SU-DHL-6 (cell line): ENCODE measurements at regions not wholly inside any gene's neighbourhood (a gene's known extent, or its start where the extent isn't known, plus 50 kb on each side); places are given as distances from the start of the nearest gene placed in this dataset.

ENCODE experiments used
- H2AFZ ChIP-seq: fragments of 200-600 bp; sonication (generic); 2 replicates; pipeline ENCODE4 v1.6.1; 2014; ENCODE audit warnings: low read depth, mild to moderate bottlenecking, moderate library complexity, mixed read lengths, antibody characterized with exemption, low read length; ENCODE audit not compliant: severe bottlenecking
- H3F3A ChIP-seq: fragments of 200-600 bp; shearing (Covaris generic); 2 replicates; pipeline ENCODE4 v1.6.0; 2016; ENCODE audit warnings: antibody characterized with exemption, mild to moderate bottlenecking; ENCODE audit not compliant: insufficient read depth
- H3K27ac ChIP-seq: fragments of 200-600 bp; sonication (generic); 2 replicates; pipeline ENCODE4 v1.5.1; 2016; ENCODE audit warnings: low read depth, mild to moderate bottlenecking, low read length, moderate library complexity, mixed read lengths
- H3K27me3 ChIP-seq: fragments of 200-600 bp; sonication (generic), shearing (Covaris generic); 2 replicates; pipeline ENCODE4 v1.6.0; 2014; ENCODE audit warnings: mild to moderate bottlenecking, low read length
- H3K36me3 ChIP-seq: fragments of 200-600 bp; sonication (generic); 2 replicates; pipeline ENCODE4 v1.6.1; 2014; ENCODE audit warnings: mild to moderate bottlenecking, low read length, mixed read lengths
- H3K4me2 ChIP-seq: fragments of 300-600, 200-600 bp; shearing (Covaris generic), sonication (generic); 2 replicates; pipeline ENCODE4 v1.6.0; 2014; ENCODE audit warnings: low read length, low read depth, mild to moderate bottlenecking; ENCODE audit not compliant: poor library complexity, severe bottlenecking
- H3K4me3 ChIP-seq: fragments of 200-600 bp; sonication (generic); 2 replicates; pipeline ENCODE4 v1.5.1; 2014; ENCODE audit warnings: antibody characterized with exemption, low read length, mild to moderate bottlenecking, mixed read lengths; ENCODE audit not compliant: insufficient read depth, poor library complexity, severe bottlenecking
- H3K79me2 ChIP-seq: fragments of 200-600 bp; sonication (generic); 2 replicates; pipeline ENCODE4 v1.6.1; 2014; ENCODE audit warnings: mild to moderate bottlenecking, low read length, moderate library complexity; ENCODE audit not compliant: insufficient read depth
- H3K9ac ChIP-seq: fragments of 200-600 bp; sonication (generic); 2 replicates; pipeline ENCODE4 v1.7.0; 2014; ENCODE audit warnings: mild to moderate bottlenecking, low read length
- H3K9me2 ChIP-seq: fragments of 200-600 bp; sonication (generic); replicated peaks from 2 replicates; pipeline ENCODE4 v1.6.1; 2014; ENCODE audit warnings: low read length; ENCODE audit not compliant: insufficient read depth
- H3K9me3 ChIP-seq: fragments of 200-600 bp; sonication (generic); 2 replicates; pipeline ENCODE4 v1.6.1; 2014; ENCODE audit warnings: low read length, mixed read lengths; ENCODE audit not compliant: insufficient read depth
- H4K20me1 ChIP-seq: fragments of 200-600 bp; sonication (generic); 2 replicates; pipeline ENCODE4 v1.6.1; 2014; ENCODE audit warnings: low read depth, mild to moderate bottlenecking, antibody characterized with exemption, low read length, moderate library complexity, mixed read lengths
- EZH2phosphoT487 ChIP-seq: fragments of 200-600 bp; sonication (generic), shearing (Covaris generic); conservative IDR thresholded peaks from 2 replicates; pipeline ENCODE4 v1.6.1; 2018; ENCODE audit warnings: mild to moderate bottlenecking, antibody characterized with exemption, low read length, moderate library complexity, mixed read lengths
- TF ChIP-seq, protein P1 (sequence below): fragments of 200-600 bp; sonication (generic); IDR thresholded peaks from one replicate; pipeline ENCODE4 v1.5.1; 2017; ENCODE audit warnings: antibody characterized with exemption, mild to moderate bottlenecking, low read length, moderate library complexity; ENCODE audit not compliant: insufficient read depth, poor library complexity, severe bottlenecking

DNA sequence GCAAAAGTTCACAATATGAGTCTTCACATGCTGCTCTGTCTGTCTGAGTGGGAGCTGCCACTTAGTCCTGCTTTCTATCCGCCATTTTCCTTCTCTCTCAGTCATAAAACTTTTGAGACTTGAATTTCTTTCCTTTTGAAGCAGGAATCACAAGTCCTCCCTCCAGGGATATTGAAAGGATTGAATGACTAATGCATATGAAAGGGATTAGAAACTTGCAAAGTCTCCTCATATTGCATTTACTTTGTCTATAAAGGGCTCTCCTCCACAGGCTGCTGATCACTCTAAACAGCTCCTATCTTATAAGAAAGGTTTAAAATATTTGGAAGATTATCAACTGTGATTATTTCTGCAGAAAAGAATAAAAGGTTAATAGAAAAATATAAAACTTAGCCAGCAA lies 879.1 kb downstream of the ARAP2 start:
- Histone ChIP-seq H3K27ac (no peak overlapping the region), H2AFZ (peak overlapping the region; percentile 32), H3F3A (no peaks in the 10 kb centered on the region), H3K27me3 (no peaks in the 10 kb centered on the region), H3K9me3 (no peaks in the 10 kb centered on the region), H3K9me2 (no peaks in the 10 kb centered on the region), H3K4me3 (no peak overlapping the region), H3K9ac (no peak overlapping the region), H4K20me1 (no peaks in the 10 kb centered on the region), H3K79me2 (no peaks in the 10 kb centered on the region), H3K4me2 (no peak overlapping the region), H3K36me3 (no peaks in the 10 kb centered on the region)
- TF ChIP-seq, protein P1, sequence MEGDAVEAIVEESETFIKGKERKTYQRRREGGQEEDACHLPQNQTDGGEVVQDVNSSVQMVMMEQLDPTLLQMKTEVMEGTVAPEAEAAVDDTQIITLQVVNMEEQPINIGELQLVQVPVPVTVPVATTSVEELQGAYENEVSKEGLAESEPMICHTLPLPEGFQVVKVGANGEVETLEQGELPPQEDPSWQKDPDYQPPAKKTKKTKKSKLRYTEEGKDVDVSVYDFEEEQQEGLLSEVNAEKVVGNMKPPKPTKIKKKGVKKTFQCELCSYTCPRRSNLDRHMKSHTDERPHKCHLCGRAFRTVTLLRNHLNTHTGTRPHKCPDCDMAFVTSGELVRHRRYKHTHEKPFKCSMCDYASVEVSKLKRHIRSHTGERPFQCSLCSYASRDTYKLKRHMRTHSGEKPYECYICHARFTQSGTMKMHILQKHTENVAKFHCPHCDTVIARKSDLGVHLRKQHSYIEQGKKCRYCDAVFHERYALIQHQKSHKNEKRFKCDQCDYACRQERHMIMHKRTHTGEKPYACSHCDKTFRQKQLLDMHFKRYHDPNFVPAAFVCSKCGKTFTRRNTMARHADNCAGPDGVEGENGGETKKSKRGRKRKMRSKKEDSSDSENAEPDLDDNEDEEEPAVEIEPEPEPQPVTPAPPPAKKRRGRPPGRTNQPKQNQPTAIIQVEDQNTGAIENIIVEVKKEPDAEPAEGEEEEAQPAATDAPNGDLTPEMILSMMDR = no peak
- TF ChIP-seq EZH2phosphoT487 = no peak

DNA sequence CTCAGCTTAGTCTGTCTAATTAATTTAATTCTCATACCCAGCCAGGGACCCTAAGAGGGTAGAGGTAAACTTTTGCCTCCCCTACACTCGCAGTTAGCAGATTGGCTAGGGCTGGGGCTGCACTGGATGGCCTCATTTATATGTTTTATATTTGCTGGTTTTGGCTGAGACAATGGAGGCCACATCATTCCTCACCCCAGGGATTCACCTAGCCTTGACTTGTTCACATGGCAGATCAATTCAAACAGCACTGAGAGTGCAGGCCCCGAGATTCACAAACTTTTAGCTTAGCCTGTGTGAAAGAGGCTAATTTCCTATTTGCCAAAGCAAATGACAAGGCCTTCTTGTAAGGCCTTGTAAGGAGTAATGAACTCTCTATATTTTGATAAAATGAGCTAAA lies 844.4 kb downstream of the ARAP2 start:
- no peaks in the 10 kb centered on the region for H3K9me3 ChIP-seq
- no peak overlapping the region for H3K4me3 ChIP-seq
- H3K9ac ChIP-seq = no peak overlapping the region
- H3K27ac ChIP-seq = no peak overlapping the region
- no peaks in the 10 kb centered on the region for H3K79me2 ChIP-seq
- H3F3A ChIP-seq = no peaks in the 10 kb centered on the region
- no peak overlapping the region for H3K4me2 ChIP-seq
- H2AFZ ChIP-seq = peak overlapping the region; percentile 75
- no peaks in the 10 kb centered on the region for H4K20me1 ChIP-seq
- TF ChIP-seq, protein P1 = no peak
- no peak for TF ChIP-seq EZH2phosphoT487
- H3K9me2 ChIP-seq = no peaks in the 10 kb centered on the region
- H3K27me3 ChIP-seq = no peaks in the 10 kb centered on the region
- H3K36me3 ChIP-seq = no peaks in the 10 kb centered on the region

DNA sequence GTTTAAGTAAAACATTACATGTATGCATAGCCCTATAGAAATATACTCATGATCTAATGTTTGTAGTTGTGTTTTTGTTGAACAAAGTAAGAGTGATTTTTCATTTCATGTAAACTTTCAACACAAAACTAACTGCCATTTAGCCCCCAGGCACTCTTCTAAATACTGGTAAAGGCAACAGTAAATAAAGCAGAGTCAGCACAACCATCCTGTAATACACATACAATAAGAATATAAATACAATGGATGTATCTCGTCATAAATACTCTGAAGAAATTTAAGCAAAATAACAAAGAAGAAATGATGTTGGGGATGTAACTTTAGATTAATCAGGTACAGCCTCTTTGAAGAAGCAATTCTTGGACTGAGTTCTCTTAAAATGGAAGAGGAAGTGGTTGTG lies 821.2 kb downstream of the ARAP2 start:
- Histone ChIP-seq H3K9ac (no peak overlapping the region), H3K4me3 (no peak overlapping the region), H3K79me2 (no peaks in the 10 kb centered on the region), H2AFZ (no peak overlapping the region), H3K9me3 (no peaks in the 10 kb centered on the region), H3K27me3 (no peaks in the 10 kb centered on the region), H3K4me2 (no peak overlapping the region), H4K20me1 (no peaks in the 10 kb centered on the region), H3K9me2 (no peaks in the 10 kb centered on the region), H3F3A (no peaks in the 10 kb centered on the region), H3K36me3 (no peaks in the 10 kb centered on the region; the same call in 1 of the 2 replicates), H3K27ac (no peak overlapping the region)
- TF ChIP-seq EZH2phosphoT487 = no peak
- TF ChIP-seq, protein P1 = no peak

DNA sequence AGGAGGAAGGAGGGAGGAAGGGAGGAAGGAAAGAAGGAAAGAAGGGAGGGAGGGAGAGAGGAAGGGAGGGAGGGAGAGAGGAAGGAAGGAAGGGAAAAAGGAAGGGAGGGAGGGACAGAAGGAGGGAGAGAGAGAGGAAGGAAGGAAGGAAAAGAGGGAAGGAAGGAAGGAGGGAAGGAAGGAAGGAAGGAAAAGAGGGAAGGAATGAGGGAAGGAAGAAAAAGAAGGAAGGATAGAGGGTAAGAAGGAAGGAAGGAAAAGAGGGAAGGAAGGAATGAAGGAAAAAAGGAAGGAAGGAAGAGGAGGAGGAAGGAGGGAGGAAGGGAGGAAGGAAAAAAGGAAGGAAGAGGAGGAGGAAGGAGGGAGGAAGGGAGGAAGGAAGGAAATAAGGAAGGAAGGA lies 796.8 kb downstream of the ARAP2 start:
- Histone ChIP-seq H3K4me2 (no peak overlapping the region), H3K27ac (no peak overlapping the region), H3K9ac (no peak overlapping the region), H3K4me3 (no peak overlapping the region), H4K20me1 (no peaks in the 10 kb centered on the region), H3K36me3 (no peaks in the 10 kb centered on the region), H2AFZ (no peak overlapping the region), H3K79me2 (no peaks in the 10 kb centered on the region), H3K9me3 (peaks cover 16% of the 10 kb centered on the region; the same call in 1 of the 2 replicates), H3F3A (no peaks in the 10 kb centered on the region), H3K9me2 (no peaks in the 10 kb centered on the region), H3K27me3 (no peaks in the 10 kb centered on the region)
- TF ChIP-seq EZH2phosphoT487 = no peak
